ENCODE measurements at regions not wholly inside any gene's neighbourhood (a gene's known extent, or its start where the extent isn't known, plus 50 kb on each side); places are given as distances from the start of the nearest gene placed in this dataset.

GRCh38 chr16:48044117-48044516 is 111.7 kb downstream of the ABCC12 start:
- no peak for TF ChIP-seq CTCF (IDR thresholded peaks at IDR 0.05)
- TF ChIP-seq POLR2A (IDR thresholded peaks at IDR 0.05; ENCODE audit: low read depth): no peak
- no peak for TF ChIP-seq EP300 (IDR thresholded peaks at IDR 0.05)
- TF ChIP-seq POLR2AphosphoS5 (IDR thresholded peaks at IDR 0.05): no peak

Measured in esophagus muscularis mucosa (tissue), 4 donors.